ENCODE measurements at regions not wholly inside any gene's neighbourhood (a gene's known extent, or its start where the extent isn't known, plus 50 kb on each side); places are given as distances from the start of the nearest gene placed in this dataset.

DNA sequence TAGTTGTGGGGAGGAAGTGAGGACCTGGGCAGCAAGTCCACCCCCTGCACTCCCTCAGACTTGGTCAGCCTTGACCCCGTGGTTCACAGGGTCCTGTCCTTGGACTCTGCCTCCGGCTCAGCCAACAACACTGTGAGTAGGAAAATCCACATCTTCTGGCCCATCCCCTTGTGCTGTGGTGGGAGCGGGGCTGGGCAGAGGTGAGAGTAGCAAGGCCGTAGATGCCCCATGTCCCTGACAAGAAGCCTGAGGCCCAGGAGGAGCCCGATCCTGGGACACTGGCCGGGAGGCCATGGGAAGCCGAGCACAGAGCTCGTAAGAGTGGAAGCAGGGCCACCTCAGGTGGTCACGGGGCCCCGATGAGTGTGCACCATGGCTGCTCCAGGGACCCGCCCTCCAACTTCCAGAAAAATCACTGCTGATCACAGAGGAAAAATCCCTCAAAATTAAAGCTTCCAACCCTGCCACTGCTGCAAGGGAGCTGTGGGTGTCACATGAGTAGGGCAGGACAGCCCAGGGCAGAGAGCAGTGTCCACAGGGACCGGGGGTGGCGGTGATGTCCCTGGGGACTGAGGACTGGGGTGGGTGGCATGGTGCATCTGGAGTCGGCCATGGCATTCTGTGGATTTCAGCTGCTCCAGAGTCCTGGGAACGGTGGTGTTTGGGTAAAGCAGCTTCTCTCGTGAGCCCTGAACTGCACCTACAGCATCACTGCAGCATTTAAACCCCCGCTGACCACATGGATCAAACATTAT, 189.4 kb downstream of the DLL1 start:
- Mint-ChIP-seq H3K4me3 (ENCODE audit: unreplicated experiment) (no peak overlapping the region), H3K4me1 (ENCODE audit: low read depth, unreplicated experiment) (peaks cover 5% of the 10 kb centered on the region), H3K36me3 (ENCODE audit: low read depth, unreplicated experiment) (peaks cover 6% of the 10 kb centered on the region), H3K27ac (ENCODE audit: unreplicated experiment) (no peak overlapping the region), H3K27me3 (ENCODE audit: low read depth, unreplicated experiment) (peaks cover 33% of the 10 kb centered on the region), H3K9me3 (ENCODE audit: unreplicated experiment) (peaks cover 9% of the 10 kb centered on the region)
- Histone ChIP-seq H3K27me3 (ENCODE audit: insufficient read depth, low read length) (no peaks in the 10 kb centered on the region), H3K9ac (ENCODE audit: low read length) (no peak overlapping the region), H3K27ac (ENCODE audit: low read depth, low read length) (no peak overlapping the region), H2AFZ (ENCODE audit: low read depth, low read length) (no peak overlapping the region), H3K9me3 (ENCODE audit: insufficient read depth, low read depth, low read length) (peaks cover 6% of the 10 kb centered on the region), H3K4me3 (ENCODE audit: insufficient read depth, low read depth, low read length) (no peak overlapping the region), H3K4me2 (ENCODE audit: low read length) (no peak overlapping the region), H3K79me2 (ENCODE audit: insufficient read depth, low read length) (no peaks in the 10 kb centered on the region), H3K4me1 (ENCODE audit: insufficient read depth, low read length) (no peaks in the 10 kb centered on the region), H4K20me1 (ENCODE audit: insufficient read depth, low read length) (no peaks in the 10 kb centered on the region), H3K36me3 (ENCODE audit: insufficient read depth, low read length) (no peaks in the 10 kb centered on the region)
- DNase-seq (ENCODE audit: low read depth) = no peak
- TF ChIP-seq EZH2 (IDR thresholded peaks at IDR 0.05; ENCODE audit: insufficient read depth, low read length) = no peak
- TF ChIP-seq, protein P1, sequence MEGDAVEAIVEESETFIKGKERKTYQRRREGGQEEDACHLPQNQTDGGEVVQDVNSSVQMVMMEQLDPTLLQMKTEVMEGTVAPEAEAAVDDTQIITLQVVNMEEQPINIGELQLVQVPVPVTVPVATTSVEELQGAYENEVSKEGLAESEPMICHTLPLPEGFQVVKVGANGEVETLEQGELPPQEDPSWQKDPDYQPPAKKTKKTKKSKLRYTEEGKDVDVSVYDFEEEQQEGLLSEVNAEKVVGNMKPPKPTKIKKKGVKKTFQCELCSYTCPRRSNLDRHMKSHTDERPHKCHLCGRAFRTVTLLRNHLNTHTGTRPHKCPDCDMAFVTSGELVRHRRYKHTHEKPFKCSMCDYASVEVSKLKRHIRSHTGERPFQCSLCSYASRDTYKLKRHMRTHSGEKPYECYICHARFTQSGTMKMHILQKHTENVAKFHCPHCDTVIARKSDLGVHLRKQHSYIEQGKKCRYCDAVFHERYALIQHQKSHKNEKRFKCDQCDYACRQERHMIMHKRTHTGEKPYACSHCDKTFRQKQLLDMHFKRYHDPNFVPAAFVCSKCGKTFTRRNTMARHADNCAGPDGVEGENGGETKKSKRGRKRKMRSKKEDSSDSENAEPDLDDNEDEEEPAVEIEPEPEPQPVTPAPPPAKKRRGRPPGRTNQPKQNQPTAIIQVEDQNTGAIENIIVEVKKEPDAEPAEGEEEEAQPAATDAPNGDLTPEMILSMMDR (IDR thresholded peaks at IDR 0.05; ENCODE audit: insufficient read depth, low read depth, low read length) = no peak
- no peak for FAIRE-seq

- Histone ChIP-seq H3K79me2 (ENCODE audit: insufficient read depth, low read length) (no peaks in the 10 kb centered on the region), H3K4me1 (ENCODE audit: insufficient read depth, low read length) (no peaks in the 10 kb centered on the region), H3K9ac (ENCODE audit: low read length) (no peak overlapping the region), H3K4me2 (ENCODE audit: low read length) (no peak overlapping the region), H4K20me1 (ENCODE audit: insufficient read depth, low read length) (no peaks in the 10 kb centered on the region), H3K27me3 (ENCODE audit: insufficient read depth, low read length) (no peaks in the 10 kb centered on the region), H3K9me3 (ENCODE audit: insufficient read depth, low read depth, low read length) (peaks cover 8% of the 10 kb centered on the region), H3K36me3 (ENCODE audit: insufficient read depth, low read length) (no peaks in the 10 kb centered on the region), H3K4me3 (ENCODE audit: insufficient read depth, low read depth, low read length) (no peak overlapping the region), H3K27ac (ENCODE audit: low read depth, low read length) (no peak overlapping the region), H2AFZ (ENCODE audit: low read depth, low read length) (no peak overlapping the region)
- Mint-ChIP-seq H3K27me3 (ENCODE audit: low read depth, unreplicated experiment) (peaks cover 39% of the 10 kb centered on the region), H3K4me3 (ENCODE audit: unreplicated experiment) (no peak overlapping the region), H3K36me3 (ENCODE audit: low read depth, unreplicated experiment) (peaks cover 6% of the 10 kb centered on the region), H3K4me1 (ENCODE audit: low read depth, unreplicated experiment) (peaks cover 7% of the 10 kb centered on the region), H3K27ac (ENCODE audit: unreplicated experiment) (no peak overlapping the region), H3K9me3 (ENCODE audit: unreplicated experiment) (peaks cover 9% of the 10 kb centered on the region)
- TF ChIP-seq EZH2 (IDR thresholded peaks at IDR 0.05; ENCODE audit: insufficient read depth, low read length) = no peak
- TF ChIP-seq, protein P1 (IDR thresholded peaks at IDR 0.05; ENCODE audit: insufficient read depth, low read depth, low read length) = no peak
- no peak for FAIRE-seq
- no peak for DNase-seq (ENCODE audit: low read depth)
Observed at GRCh38 chr6:170100046-170100445, 190.8 kb downstream of the DLL1 start.

DNA sequence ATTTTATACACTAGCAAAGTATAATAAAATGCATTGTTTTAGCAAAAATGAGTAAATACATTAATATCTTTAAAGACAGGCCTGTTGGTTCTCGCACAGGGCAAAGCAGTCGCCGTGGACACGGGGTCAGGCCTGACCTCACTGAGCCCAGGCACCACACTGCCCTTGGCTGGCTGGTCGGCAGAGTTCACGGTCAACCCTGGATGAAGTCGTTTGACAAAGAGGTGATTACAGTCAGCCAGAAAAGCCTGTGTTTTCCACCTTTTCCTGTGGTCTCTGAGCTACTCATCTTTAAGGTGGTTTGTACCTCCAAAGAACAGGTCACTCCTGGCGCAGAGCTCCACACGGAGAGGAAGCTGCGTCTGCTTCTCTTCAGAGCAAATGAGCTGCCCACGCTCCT, 191.5 kb downstream of the DLL1 start:
- H3K4me1 Mint-ChIP-seq (ENCODE audit: low read depth, unreplicated experiment) = peaks cover 7% of the 10 kb centered on the region
- H3K27me3 Mint-ChIP-seq (ENCODE audit: low read depth, unreplicated experiment) = peaks cover 44% of the 10 kb centered on the region
- no peak overlapping the region for H3K27ac Mint-ChIP-seq (ENCODE audit: unreplicated experiment)
- H3K27ac ChIP-seq (ENCODE audit: low read depth, low read length) = no peak overlapping the region
- peaks cover 9% of the 10 kb centered on the region for H3K9me3 Mint-ChIP-seq (ENCODE audit: unreplicated experiment)
- no peak overlapping the region for H3K9ac ChIP-seq (ENCODE audit: low read length)
- TF ChIP-seq, protein P1 (IDR thresholded peaks at IDR 0.05; ENCODE audit: insufficient read depth, low read depth, low read length) = no peak
- TF ChIP-seq EZH2 (IDR thresholded peaks at IDR 0.05; ENCODE audit: insufficient read depth, low read length) = no peak
- no peak for FAIRE-seq
- no peaks in the 10 kb centered on the region for H3K79me2 ChIP-seq (ENCODE audit: insufficient read depth, low read length)
- H3K9me3 ChIP-seq (ENCODE audit: insufficient read depth, low read depth, low read length) = peaks cover 8% of the 10 kb centered on the region
- H3K4me3 Mint-ChIP-seq (ENCODE audit: unreplicated experiment) = no peak overlapping the region
- no peak overlapping the region for H3K4me2 ChIP-seq (ENCODE audit: low read length)
- H3K36me3 Mint-ChIP-seq (ENCODE audit: low read depth, unreplicated experiment) = peaks cover 6% of the 10 kb centered on the region
- no peak overlapping the region for H2AFZ ChIP-seq (ENCODE audit: low read depth, low read length)
- DNase-seq (ENCODE audit: low read depth) = no peak
- no peaks in the 10 kb centered on the region for H3K27me3 ChIP-seq (ENCODE audit: insufficient read depth, low read length)
- no peak overlapping the region for H3K4me3 ChIP-seq (ENCODE audit: insufficient read depth, low read depth, low read length)
- H4K20me1 ChIP-seq (ENCODE audit: insufficient read depth, low read length) = no peaks in the 10 kb centered on the region
- H3K4me1 ChIP-seq (ENCODE audit: insufficient read depth, low read length) = no peaks in the 10 kb centered on the region
- H3K36me3 ChIP-seq (ENCODE audit: insufficient read depth, low read length) = no peaks in the 10 kb centered on the region

Data from astrocyte (in vitro differentiated cells and primary cell).